ENCODE measurements at regions not wholly inside any gene's neighbourhood (a gene's known extent, or its start where the extent isn't known, plus 50 kb on each side); places are given as distances from the start of the nearest gene placed in this dataset.
"Not testable (repeated sequence)": the region's sequence is repeated elsewhere in the genome, so short reads cannot be mapped to it uniquely, and the experiment has no call there.

DNA sequence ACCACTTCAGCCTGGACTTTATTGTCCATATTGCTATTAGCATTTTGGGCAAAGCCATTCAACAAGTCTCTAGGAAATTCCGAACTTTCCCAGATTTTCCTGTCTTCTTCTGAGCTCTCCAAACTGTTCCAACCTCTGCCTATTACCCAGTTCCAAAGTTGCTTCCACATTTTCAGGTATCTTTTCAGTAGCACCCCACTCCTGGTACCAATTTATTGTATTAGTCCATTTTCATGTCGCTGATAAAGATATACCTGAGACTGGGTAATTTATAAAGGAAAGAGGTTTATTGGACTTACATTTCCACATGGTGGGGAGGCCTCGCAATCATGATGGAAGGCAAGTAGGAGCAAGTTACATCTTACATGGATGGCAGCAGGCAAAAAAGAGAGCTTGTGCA, 90.1 kb downstream of the ANKEF1 start:
- H3K4me1 ChIP-seq (ENCODE audit: insufficient read depth, low read length); H3K4me3 ChIP-seq (ENCODE audit: low read length); H3K4me1 Mint-ChIP-seq; POLR2A ChIA-PET; H3K4me3 Mint-ChIP-seq; H3K27ac ChIP-seq (ENCODE audit: low read depth, low read length); H3K27me3 ChIP-seq (ENCODE audit: insufficient read depth, low read length, poor library complexity, severe bottlenecking); H3K36me3 Mint-ChIP-seq; H3K27ac Mint-ChIP-seq; H3K9me3 ChIP-seq (ENCODE audit: low read length); CTCF ChIA-PET; H3K36me3 ChIP-seq (ENCODE audit: insufficient read depth, low read length); DNase-seq: not testable (repeated sequence)
- Mint-ChIP-seq H3K27me3 (peaks cover 4 to 19% of the 10 kb centered on the region in 2 donors), H3K9me3 (peaks cover 9 to 32% (median 18%) of the 10 kb centered on the region in 5 donors)

DNA sequence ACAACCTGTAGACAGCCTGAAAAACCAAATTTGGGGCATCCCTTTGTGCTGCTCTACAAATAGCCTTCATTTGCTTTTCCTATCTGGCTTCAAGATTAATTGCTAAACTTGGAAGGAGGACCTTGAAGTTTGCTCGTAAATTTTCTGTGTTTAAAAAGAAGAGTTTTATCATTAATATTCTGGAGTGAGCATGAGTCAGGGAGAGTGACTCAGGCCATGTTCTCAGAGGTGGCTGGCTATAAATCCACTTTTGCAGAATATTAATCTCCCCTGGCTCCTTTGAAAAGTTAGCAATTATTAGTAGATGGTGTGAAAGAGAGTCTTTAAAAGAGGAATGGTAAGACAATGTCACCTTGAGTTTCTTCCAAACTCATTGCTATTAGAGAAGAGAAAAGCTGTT, 91.0 kb downstream of the ANKEF1 start:
- DNase-seq: no peak
- ChIA-PET CTCF (no interaction called here), POLR2A (no interaction called here)
- Histone ChIP-seq H3K4me3 (ENCODE audit: low read length) (no peak overlapping the region), H3K9me3 (ENCODE audit: low read length) (no peaks in the 10 kb centered on the region), H3K36me3 (ENCODE audit: insufficient read depth, low read length) (no peaks in the 10 kb centered on the region), H3K27ac (ENCODE audit: low read depth, low read length) (no peak overlapping the region), H3K4me1 (ENCODE audit: insufficient read depth, low read length) (no peaks in the 10 kb centered on the region), H3K27me3 (ENCODE audit: insufficient read depth, low read length, poor library complexity, severe bottlenecking) (no peaks in the 10 kb centered on the region)
- H3K4me3 Mint-ChIP-seq: no peak overlapping the region
- H3K9me3 Mint-ChIP-seq: peaks cover 9 to 32% (median 18%) of the 10 kb centered on the region in 5 donors
- no peak overlapping the region for H3K27ac Mint-ChIP-seq
- H3K4me1 Mint-ChIP-seq: no peaks in the 10 kb centered on the region
- peaks cover 4 to 19% of the 10 kb centered on the region in 2 donors for H3K27me3 Mint-ChIP-seq
- peaks cover 0 to 4% (median 0%) of the 10 kb centered on the region in 3 donors for H3K36me3 Mint-ChIP-seq

DNA sequence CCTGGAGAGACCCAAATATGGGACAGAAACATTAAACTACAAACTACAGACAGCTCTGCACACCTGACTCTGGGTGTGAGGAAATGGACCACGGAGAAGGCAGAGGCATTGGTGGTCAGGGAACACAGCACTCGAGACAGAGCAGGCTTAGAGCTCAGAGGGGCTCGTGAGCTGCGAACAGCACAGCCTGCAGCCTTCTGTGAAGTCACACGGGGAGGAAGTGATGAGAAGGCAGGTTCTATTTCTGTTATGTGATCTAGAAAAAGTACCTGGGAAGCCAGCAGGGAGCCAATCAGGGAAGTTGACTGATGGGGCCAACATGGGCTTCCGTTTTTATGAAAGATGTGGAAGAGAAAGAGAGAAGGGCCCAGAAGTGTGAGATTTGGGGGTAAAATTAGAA, 88.9 kb upstream of the SNAP25 start:
- Mint-ChIP-seq H3K27me3 (peaks cover 7 to 32% of the 10 kb centered on the region in 2 donors), H3K36me3 (peaks cover 0 to under 1% (median 0%) of the 10 kb centered on the region in 3 donors), H3K9me3 (peaks cover 4 to 14% (median 13%) of the 10 kb centered on the region in 5 donors), H3K4me3 (no peak overlapping the region), H3K27ac (no peak overlapping the region), H3K4me1 (no peaks in the 10 kb centered on the region)
- H3K27me3 ChIP-seq (ENCODE audit: insufficient read depth, low read length, poor library complexity, severe bottlenecking): no peaks in the 10 kb centered on the region
- H3K9me3 ChIP-seq (ENCODE audit: low read length): no peaks in the 10 kb centered on the region
- H3K27ac ChIP-seq (ENCODE audit: low read depth, low read length): no peak overlapping the region
- H3K36me3 ChIP-seq (ENCODE audit: insufficient read depth, low read length): no peaks in the 10 kb centered on the region
- POLR2A ChIA-PET: no interaction called here
- no peaks in the 10 kb centered on the region for H3K4me1 ChIP-seq (ENCODE audit: insufficient read depth, low read length)
- no peak for DNase-seq
- CTCF ChIA-PET: no interaction called here
- no peak overlapping the region for H3K4me3 ChIP-seq (ENCODE audit: low read length)

DNA sequence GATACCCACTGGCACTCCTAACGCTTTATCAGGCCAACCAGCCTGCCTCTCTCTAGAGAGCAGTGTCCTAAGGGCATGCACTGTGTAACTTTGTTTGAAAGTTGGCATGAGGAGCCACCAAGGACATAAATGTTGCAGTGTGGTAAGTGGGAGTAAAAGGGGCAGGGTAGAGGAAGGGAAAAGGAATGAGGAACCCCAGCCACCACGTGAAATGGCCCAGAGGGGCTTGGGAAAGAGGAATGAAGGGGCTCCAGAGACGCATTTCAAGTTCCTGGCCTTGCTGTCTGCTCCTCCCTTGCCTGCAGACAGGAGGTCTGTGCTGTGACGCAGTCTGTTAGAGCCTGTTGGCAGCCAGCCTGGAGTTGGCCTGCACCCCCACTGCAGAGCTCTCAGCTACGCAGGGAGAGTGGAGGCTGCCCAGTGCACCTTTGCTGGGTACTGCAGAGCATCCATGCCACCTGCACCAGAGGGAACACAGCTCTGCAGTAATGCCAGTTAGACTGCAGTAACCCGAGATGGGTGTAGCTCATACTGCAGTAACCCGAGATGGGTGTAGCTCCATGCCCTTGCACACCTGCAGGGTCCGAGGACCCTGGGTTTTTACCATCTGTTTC, 86.8 kb upstream of the SNAP25 start:
- H3K4me1 ChIP-seq (ENCODE audit: insufficient read depth, low read length): no peaks in the 10 kb centered on the region
- POLR2A ChIA-PET: no interaction called here
- no peak overlapping the region for H3K27ac ChIP-seq (ENCODE audit: low read depth, low read length)
- no peaks in the 10 kb centered on the region for H3K27me3 ChIP-seq (ENCODE audit: insufficient read depth, low read length, poor library complexity, severe bottlenecking)
- Mint-ChIP-seq H3K4me3 (no peak overlapping the region), H3K36me3 (no peaks in the 10 kb centered on the region), H3K4me1 (no peaks in the 10 kb centered on the region), H3K27me3 (peaks cover 9 to 32% of the 10 kb centered on the region in 2 donors), H3K9me3 (peaks cover 0 to 3% (median 2%) of the 10 kb centered on the region in 5 donors), H3K27ac (peak overlapping the region in 1 of 8 donors; percentile 11)
- no peaks in the 10 kb centered on the region for H3K9me3 ChIP-seq (ENCODE audit: low read length)
- CTCF ChIA-PET: no interaction called here
- no peak for DNase-seq
- H3K36me3 ChIP-seq (ENCODE audit: insufficient read depth, low read length): no peaks in the 10 kb centered on the region
- no peak overlapping the region for H3K4me3 ChIP-seq (ENCODE audit: low read length)

DNA sequence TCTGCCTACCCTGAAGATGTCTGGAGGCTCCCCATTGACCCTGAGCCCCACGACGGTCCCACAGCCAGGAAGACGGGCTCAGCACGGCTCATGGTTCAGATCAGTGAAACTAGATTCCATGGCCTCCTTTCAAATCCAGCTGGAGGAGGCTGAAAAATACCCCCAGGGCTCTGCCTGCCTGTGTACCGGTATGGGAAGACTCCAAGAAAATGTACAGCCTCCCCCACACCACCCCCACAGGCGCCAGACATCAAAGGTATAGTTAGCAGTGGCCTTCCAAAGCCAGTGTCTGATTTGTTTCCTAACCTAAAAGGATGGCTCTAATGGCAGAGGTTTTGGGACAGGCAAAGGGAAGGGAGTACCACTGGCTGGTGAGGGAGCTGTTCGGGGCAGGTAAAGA, 86.2 kb upstream of the SNAP25 start:
- peaks cover 0 to 2% (median 0%) of the 10 kb centered on the region in 5 donors for H3K9me3 Mint-ChIP-seq
- no peak overlapping the region for H3K27ac Mint-ChIP-seq
- Histone ChIP-seq H3K4me3 (ENCODE audit: low read length) (no peak overlapping the region), H3K4me1 (ENCODE audit: insufficient read depth, low read length) (no peaks in the 10 kb centered on the region), H3K9me3 (ENCODE audit: low read length) (no peaks in the 10 kb centered on the region), H3K27me3 (ENCODE audit: insufficient read depth, low read length, poor library complexity, severe bottlenecking) (no peaks in the 10 kb centered on the region), H3K27ac (ENCODE audit: low read depth, low read length) (no peak overlapping the region), H3K36me3 (ENCODE audit: insufficient read depth, low read length) (no peaks in the 10 kb centered on the region)
- H3K27me3 Mint-ChIP-seq: peaks cover 9 to 32% of the 10 kb centered on the region in 2 donors
- ChIA-PET POLR2A (no interaction called here), CTCF (no interaction called here)
- no peak overlapping the region for H3K4me3 Mint-ChIP-seq
- no peaks in the 10 kb centered on the region for H3K4me1 Mint-ChIP-seq
- DNase-seq: no peak
- no peaks in the 10 kb centered on the region for H3K36me3 Mint-ChIP-seq

DNA sequence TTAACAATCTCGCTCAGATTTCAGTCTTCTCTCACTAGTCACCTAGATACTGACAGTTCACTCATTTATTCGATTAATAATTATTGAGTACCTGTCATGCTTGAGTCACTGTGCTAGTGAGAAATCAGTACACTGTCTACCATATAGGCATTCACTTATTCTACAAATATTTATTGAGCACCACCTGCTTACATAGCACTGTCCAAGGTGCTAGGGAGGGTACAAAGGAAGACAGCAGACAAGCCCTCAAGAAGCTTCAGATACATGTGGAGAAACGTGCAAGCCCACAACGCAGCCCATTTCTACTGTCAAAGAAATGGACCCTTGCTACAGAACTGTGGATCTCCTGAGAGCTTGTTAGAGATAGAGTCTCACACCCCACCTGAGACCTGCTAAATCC, 85.1 kb upstream of the SNAP25 start:
- Histone ChIP-seq H3K4me1 (ENCODE audit: insufficient read depth, low read length) (no peaks in the 10 kb centered on the region), H3K27me3 (ENCODE audit: insufficient read depth, low read length, poor library complexity, severe bottlenecking) (no peaks in the 10 kb centered on the region), H3K36me3 (ENCODE audit: insufficient read depth, low read length) (no peaks in the 10 kb centered on the region), H3K27ac (ENCODE audit: low read depth, low read length) (no peak overlapping the region), H3K4me3 (ENCODE audit: low read length) (no peak overlapping the region), H3K9me3 (ENCODE audit: low read length) (no peaks in the 10 kb centered on the region)
- Mint-ChIP-seq H3K4me1 (no peaks in the 10 kb centered on the region), H3K4me3 (no peak overlapping the region), H3K27ac (no peak overlapping the region), H3K27me3 (peaks cover 8 to 36% of the 10 kb centered on the region in 2 donors), H3K9me3 (peaks cover 0 to 2% (median 0%) of the 10 kb centered on the region in 5 donors), H3K36me3 (no peaks in the 10 kb centered on the region)
- CTCF ChIA-PET: no interaction called here
- POLR2A ChIA-PET: no interaction called here
- no peak for DNase-seq

DNA sequence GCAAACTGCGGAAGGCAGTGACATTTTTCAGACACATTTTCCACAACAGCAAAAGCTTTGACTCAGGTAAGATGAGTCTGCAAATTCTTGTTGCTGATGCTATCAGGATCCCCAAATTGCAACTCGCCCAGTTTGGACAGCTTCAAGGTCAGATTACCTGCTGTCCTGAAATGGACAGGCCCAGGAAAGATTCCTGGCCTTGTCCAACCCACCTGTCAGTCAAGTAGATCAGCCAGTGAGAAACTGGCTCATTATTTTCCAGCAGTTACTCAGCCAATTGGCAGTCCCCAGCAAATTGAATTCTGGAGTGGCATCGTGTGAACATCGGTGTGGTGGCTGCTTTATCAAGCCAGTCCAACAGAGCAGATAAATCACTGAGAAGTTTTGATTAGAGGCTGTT, 84.5 kb upstream of the SNAP25 start:
- ChIA-PET POLR2A (no interaction called here), CTCF (no interaction called here)
- DNase-seq: no peak
- H3K4me1 Mint-ChIP-seq: no peaks in the 10 kb centered on the region
- no peaks in the 10 kb centered on the region for H3K36me3 ChIP-seq (ENCODE audit: insufficient read depth, low read length)
- no peak overlapping the region for H3K27ac Mint-ChIP-seq
- H3K4me3 ChIP-seq (ENCODE audit: low read length): no peak overlapping the region
- H3K27me3 Mint-ChIP-seq: peaks cover 10 to 33% of the 10 kb centered on the region in 2 donors
- H3K4me1 ChIP-seq (ENCODE audit: insufficient read depth, low read length): no peaks in the 10 kb centered on the region
- H3K4me3 Mint-ChIP-seq: no peak overlapping the region
- H3K36me3 Mint-ChIP-seq: no peaks in the 10 kb centered on the region
- peaks cover 0 to 2% (median 0%) of the 10 kb centered on the region in 5 donors for H3K9me3 Mint-ChIP-seq
- H3K27ac ChIP-seq (ENCODE audit: low read depth, low read length): no peak overlapping the region
- no peaks in the 10 kb centered on the region for H3K9me3 ChIP-seq (ENCODE audit: low read length)
- H3K27me3 ChIP-seq (ENCODE audit: insufficient read depth, low read length, poor library complexity, severe bottlenecking): no peaks in the 10 kb centered on the region

DNA sequence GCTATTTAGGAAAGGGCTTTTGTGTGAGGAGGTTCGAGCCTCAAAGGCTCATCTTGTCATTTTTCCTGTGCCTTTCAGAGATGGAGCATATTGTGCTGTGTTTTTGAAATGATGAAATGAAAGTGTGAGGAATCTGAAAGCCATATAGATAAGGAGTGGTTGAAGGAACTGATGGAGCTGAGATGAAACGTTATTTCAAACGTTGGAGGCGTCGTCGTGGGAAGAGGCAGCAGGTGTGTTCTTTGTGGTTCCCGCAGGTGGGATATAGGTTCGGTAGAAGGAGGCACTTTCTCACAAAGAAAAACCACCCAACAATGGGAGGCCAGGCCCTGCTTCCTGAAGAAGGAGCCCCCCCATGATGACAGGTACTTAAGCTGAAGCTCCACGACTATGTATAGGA, 83.2 kb upstream of the SNAP25 start:
- Mint-ChIP-seq H3K4me1 (no peaks in the 10 kb centered on the region), H3K36me3 (no peaks in the 10 kb centered on the region), H3K27me3 (peaks cover 10 to 26% of the 10 kb centered on the region in 2 donors), H3K9me3 (peaks cover 0 to 2% (median 0%) of the 10 kb centered on the region in 5 donors), H3K4me3 (no peak overlapping the region), H3K27ac (no peak overlapping the region)
- H3K27me3 ChIP-seq (ENCODE audit: insufficient read depth, low read length, poor library complexity, severe bottlenecking): no peaks in the 10 kb centered on the region
- no peaks in the 10 kb centered on the region for H3K4me1 ChIP-seq (ENCODE audit: insufficient read depth, low read length)
- no peak overlapping the region for H3K4me3 ChIP-seq (ENCODE audit: low read length)
- no peak overlapping the region for H3K27ac ChIP-seq (ENCODE audit: low read depth, low read length)
- POLR2A ChIA-PET: no interaction called here
- CTCF ChIA-PET: no interaction called here
- H3K36me3 ChIP-seq (ENCODE audit: insufficient read depth, low read length): no peaks in the 10 kb centered on the region
- H3K9me3 ChIP-seq (ENCODE audit: low read length): no peaks in the 10 kb centered on the region
- no peak for DNase-seq

DNA sequence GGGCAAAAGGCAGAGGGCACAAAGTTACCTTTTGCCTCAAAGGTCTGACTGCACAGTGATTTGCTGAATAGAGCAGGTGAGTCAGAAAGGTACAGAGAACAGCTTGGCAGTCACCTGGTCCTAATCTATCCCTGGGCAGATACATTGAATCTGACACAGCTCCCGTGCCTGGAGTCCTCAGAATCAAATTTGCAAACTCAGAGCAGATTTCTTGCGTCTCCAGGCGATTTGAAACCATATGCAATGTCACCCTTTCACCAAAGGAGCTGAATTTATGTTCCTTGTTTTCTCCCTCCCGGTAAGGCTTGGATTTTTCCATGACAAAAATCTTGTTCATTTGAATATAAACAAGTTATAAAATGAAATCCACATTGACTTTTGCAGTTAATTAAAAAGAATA, 81.6 kb upstream of the SNAP25 start:
- ChIA-PET POLR2A (no interaction called here), CTCF (no interaction called here)
- no peak overlapping the region for H3K4me3 Mint-ChIP-seq
- no peaks in the 10 kb centered on the region for H3K36me3 Mint-ChIP-seq
- no peak overlapping the region for H3K27ac Mint-ChIP-seq
- H3K9me3 Mint-ChIP-seq: peaks cover 0 to 2% (median 0%) of the 10 kb centered on the region in 5 donors
- H3K4me1 Mint-ChIP-seq: no peaks in the 10 kb centered on the region
- Histone ChIP-seq H3K36me3 (ENCODE audit: insufficient read depth, low read length) (no peaks in the 10 kb centered on the region), H3K4me1 (ENCODE audit: insufficient read depth, low read length) (no peaks in the 10 kb centered on the region), H3K9me3 (ENCODE audit: low read length) (no peaks in the 10 kb centered on the region), H3K27me3 (ENCODE audit: insufficient read depth, low read length, poor library complexity, severe bottlenecking) (no peaks in the 10 kb centered on the region), H3K4me3 (ENCODE audit: low read length) (no peak overlapping the region), H3K27ac (ENCODE audit: low read depth, low read length) (no peak overlapping the region)
- H3K27me3 Mint-ChIP-seq: peaks cover 12 to 20% of the 10 kb centered on the region in 2 donors
- no peak for DNase-seq

Measured in CD8-positive, alpha-beta memory T cell (primary cell).